ENCODE measurements at regions not wholly inside any gene's neighbourhood (a gene's known extent, or its start where the extent isn't known, plus 50 kb on each side); places are given as distances from the start of the nearest gene placed in this dataset.

DNA sequence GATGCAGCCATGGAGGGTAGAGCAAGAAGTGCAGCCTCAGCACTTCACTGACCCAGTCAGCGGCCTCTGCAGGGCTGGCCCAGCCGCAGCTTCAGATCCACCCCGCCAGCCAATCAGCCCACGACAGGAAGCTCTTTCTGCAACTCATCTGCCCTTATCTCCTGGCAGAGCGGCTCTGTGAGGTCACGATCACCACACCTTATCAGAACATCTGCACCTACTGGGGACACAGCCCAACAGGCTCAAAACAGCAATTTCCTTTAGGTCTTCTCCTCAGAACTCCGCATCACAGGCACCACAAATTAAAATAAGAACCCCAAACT lies 287.3 kb downstream of the BCL11B start:
- TF ChIP-seq POLR2A (IDR thresholded peaks at IDR 0.05; ENCODE audit: low read length): no peak
- TF ChIP-seq GATA1 (IDR thresholded peaks at IDR 0.05; ENCODE audit: low read depth, low read length): no peak

All from erythroblast (primary cell).